ENCODE measurements at regions not wholly inside any gene's neighbourhood (a gene's known extent, or its start where the extent isn't known, plus 50 kb on each side); places are given as distances from the start of the nearest gene placed in this dataset.
"Not testable (repeated sequence)": the region's sequence is repeated elsewhere in the genome, so short reads cannot be mapped to it uniquely, and the experiment has no call there.

GRCh38 chr1:227508431-227508830, 54.9 kb upstream of the ZNF678 start:
- DNase-seq (no peak), ATAC-seq (ENCODE audit: low FRiP score) (no peak)
- 83 to 84% methylated on average over 2 of the region's 2 CpGs for WGBS, 2 donors
- H3K9me3 ChIP-seq (ENCODE audit: control insufficient read depth, low read length): no peaks in the 10 kb centered on the region
- H3K27ac ChIP-seq (ENCODE audit: low read depth in 1 of 2, low read length in 2 of 2): no peak overlapping the region
- H3K27me3 ChIP-seq (ENCODE audit: control insufficient read depth in 1 of 2, insufficient read depth in 2 of 2, low read length in 1 of 2): no peaks in the 10 kb centered on the region
- intact Hi-C loops (cut with DNase I): no loop called here
- H3K4me3 ChIP-seq (ENCODE audit: low read length in 2 of 2): no peak overlapping the region
- no peaks in the 10 kb centered on the region for H3K36me3 ChIP-seq (ENCODE audit: control insufficient read depth in 1 of 2, insufficient read depth in 2 of 2, low read length in 1 of 2)
- no peaks in the 10 kb centered on the region for H3K4me1 ChIP-seq (ENCODE audit: control insufficient read depth in 1 of 2, insufficient read depth in 2 of 2, low read length in 2 of 2)

- WGBS, 2 donors: 91 to 94% methylated on average over 6 to 13 of the region's 30 CpGs
Measured at GRCh38 chr1:227506490-227507393, 56.6 kb upstream of the ZNF678 start.

GRCh38 chr1:227496045-227496444, 67.3 kb upstream of the ZNF678 start:
- intact Hi-C loops (cut with DNase I); DNase-seq; H3K4me1 ChIP-seq (ENCODE audit: control insufficient read depth in 1 of 2, insufficient read depth in 2 of 2, low read length in 2 of 2); H3K27ac ChIP-seq (ENCODE audit: low read depth in 1 of 2, low read length in 2 of 2); ATAC-seq (ENCODE audit: low FRiP score); H3K36me3 ChIP-seq (ENCODE audit: control insufficient read depth in 1 of 2, insufficient read depth in 2 of 2, low read length in 1 of 2); H3K4me3 ChIP-seq (ENCODE audit: low read length in 2 of 2); H3K9me3 ChIP-seq (ENCODE audit: control insufficient read depth, low read length); H3K27me3 ChIP-seq (ENCODE audit: control insufficient read depth in 1 of 2, insufficient read depth in 2 of 2, low read length in 1 of 2): not testable (repeated sequence)
- WGBS, 2 donors: 84 to 93% methylated on average over 1 of the region's 5 CpGs

More at GRCh38 chr1:227506490-227507393, 56.6 kb upstream of the ZNF678 start:
- H3K27ac ChIP-seq (ENCODE audit: low read depth in 1 of 2, low read length in 2 of 2); H3K36me3 ChIP-seq (ENCODE audit: control insufficient read depth in 1 of 2, insufficient read depth in 2 of 2, low read length in 1 of 2); intact Hi-C loops (cut with DNase I); H3K4me1 ChIP-seq (ENCODE audit: control insufficient read depth in 1 of 2, insufficient read depth in 2 of 2, low read length in 2 of 2); H3K27me3 ChIP-seq (ENCODE audit: control insufficient read depth in 1 of 2, insufficient read depth in 2 of 2, low read length in 1 of 2); H3K4me3 ChIP-seq (ENCODE audit: low read length in 2 of 2); H3K9me3 ChIP-seq (ENCODE audit: control insufficient read depth, low read length); DNase-seq: not testable (repeated sequence)
- peak; percentile 52 for ATAC-seq (ENCODE audit: low FRiP score)

GRCh38 chr1:227493863-227494551, 69.3 kb upstream of the ZNF678 start:
- H3K4me3 ChIP-seq (ENCODE audit: low read length in 2 of 2); DNase-seq; H3K27me3 ChIP-seq (ENCODE audit: control insufficient read depth in 1 of 2, insufficient read depth in 2 of 2, low read length in 1 of 2); H3K36me3 ChIP-seq (ENCODE audit: control insufficient read depth in 1 of 2, insufficient read depth in 2 of 2, low read length in 1 of 2); intact Hi-C loops (cut with DNase I); H3K9me3 ChIP-seq (ENCODE audit: control insufficient read depth, low read length); ATAC-seq (ENCODE audit: low FRiP score); H3K27ac ChIP-seq (ENCODE audit: low read depth in 1 of 2, low read length in 2 of 2); H3K4me1 ChIP-seq (ENCODE audit: control insufficient read depth in 1 of 2, insufficient read depth in 2 of 2, low read length in 2 of 2): not testable (repeated sequence)
- WGBS, 2 donors: 0 to 55% methylated on average over 1 to 2 of the region's 14 CpGs

- intact Hi-C loops (cut with DNase I): no loop called here
- no peak for ATAC-seq (ENCODE audit: low FRiP score)
- Histone ChIP-seq H3K27me3 (ENCODE audit: control insufficient read depth in 1 of 2, insufficient read depth in 2 of 2, low read length in 1 of 2) (no peaks in the 10 kb centered on the region), H3K36me3 (ENCODE audit: control insufficient read depth in 1 of 2, insufficient read depth in 2 of 2, low read length in 1 of 2) (no peaks in the 10 kb centered on the region), H3K27ac (ENCODE audit: low read depth in 1 of 2, low read length in 2 of 2) (no peak overlapping the region), H3K4me3 (ENCODE audit: low read length in 2 of 2) (no peak overlapping the region), H3K4me1 (ENCODE audit: control insufficient read depth in 1 of 2, insufficient read depth in 2 of 2, low read length in 2 of 2) (no peaks in the 10 kb centered on the region), H3K9me3 (ENCODE audit: control insufficient read depth, low read length) (no peaks in the 10 kb centered on the region)
- no peak for DNase-seq
- WGBS, 2 donors: 80 to 93% methylated on average over 5 of the region's 5 CpGs
Measured at GRCh38 chr1:227490478-227490877, 72.9 kb upstream of the ZNF678 start.

- H3K36me3 ChIP-seq (ENCODE audit: control insufficient read depth in 1 of 2, insufficient read depth in 2 of 2, low read length in 1 of 2): no peaks in the 10 kb centered on the region
- intact Hi-C loops (cut with DNase I): no loop called here
- no peak overlapping the region for H3K27ac ChIP-seq (ENCODE audit: low read depth in 1 of 2, low read length in 2 of 2)
- H3K4me3 ChIP-seq (ENCODE audit: low read length in 2 of 2): no peak overlapping the region
- ATAC-seq (ENCODE audit: low FRiP score) (no peak), DNase-seq (no peak)
- no peaks in the 10 kb centered on the region for H3K9me3 ChIP-seq (ENCODE audit: control insufficient read depth, low read length)
- 93 to 100% methylated on average over 2 of the region's 2 CpGs for WGBS, 2 donors
- H3K4me1 ChIP-seq (ENCODE audit: control insufficient read depth in 1 of 2, insufficient read depth in 2 of 2, low read length in 2 of 2): no peaks in the 10 kb centered on the region
- H3K27me3 ChIP-seq (ENCODE audit: control insufficient read depth in 1 of 2, insufficient read depth in 2 of 2, low read length in 1 of 2): no peaks in the 10 kb centered on the region
Measured at GRCh38 chr1:227490001-227490400, 73.4 kb upstream of the ZNF678 start.

- Histone ChIP-seq H3K27me3 (ENCODE audit: control insufficient read depth in 1 of 2, insufficient read depth in 2 of 2, low read length in 1 of 2) (no peaks in the 10 kb centered on the region), H3K27ac (ENCODE audit: low read depth in 1 of 2, low read length in 2 of 2) (no peak overlapping the region), H3K4me1 (ENCODE audit: control insufficient read depth in 1 of 2, insufficient read depth in 2 of 2, low read length in 2 of 2) (no peaks in the 10 kb centered on the region), H3K9me3 (ENCODE audit: control insufficient read depth, low read length) (no peaks in the 10 kb centered on the region), H3K36me3 (ENCODE audit: control insufficient read depth in 1 of 2, insufficient read depth in 2 of 2, low read length in 1 of 2) (no peaks in the 10 kb centered on the region), H3K4me3 (ENCODE audit: low read length in 2 of 2) (no peak overlapping the region)
- DNase-seq: no peak
- intact Hi-C loops (cut with DNase I): no loop called here
- ATAC-seq (ENCODE audit: low FRiP score): no peak
- 69 to 75% methylated on average over 3 of the region's 3 CpGs for WGBS, 2 donors
Measured at GRCh38 chr1:227489572-227489971, 73.8 kb upstream of the ZNF678 start.

- Histone ChIP-seq H3K36me3 (ENCODE audit: control insufficient read depth in 1 of 2, insufficient read depth in 2 of 2, low read length in 1 of 2) (no peaks in the 10 kb centered on the region), H3K4me1 (ENCODE audit: control insufficient read depth in 1 of 2, insufficient read depth in 2 of 2, low read length in 2 of 2) (no peaks in the 10 kb centered on the region), H3K27ac (ENCODE audit: low read depth in 1 of 2, low read length in 2 of 2) (no peak overlapping the region), H3K9me3 (ENCODE audit: control insufficient read depth, low read length) (no peaks in the 10 kb centered on the region), H3K27me3 (ENCODE audit: control insufficient read depth in 1 of 2, insufficient read depth in 2 of 2, low read length in 1 of 2) (no peaks in the 10 kb centered on the region), H3K4me3 (ENCODE audit: low read length in 2 of 2) (no peak overlapping the region)
- ATAC-seq (ENCODE audit: low FRiP score): no peak
- intact Hi-C loops (cut with DNase I): no loop called here
- no peak for DNase-seq
Measured at GRCh38 chr1:227487606-227488005, 75.8 kb upstream of the ZNF678 start.

GRCh38 chr1:227486559-227486958, 76.8 kb upstream of the ZNF678 start:
- no peak for ATAC-seq (ENCODE audit: low FRiP score)
- no peak for DNase-seq
- Histone ChIP-seq H3K4me1 (ENCODE audit: control insufficient read depth in 1 of 2, insufficient read depth in 2 of 2, low read length in 2 of 2) (no peaks in the 10 kb centered on the region), H3K27me3 (ENCODE audit: control insufficient read depth in 1 of 2, insufficient read depth in 2 of 2, low read length in 1 of 2) (no peaks in the 10 kb centered on the region), H3K9me3 (ENCODE audit: control insufficient read depth, low read length) (no peaks in the 10 kb centered on the region), H3K4me3 (ENCODE audit: low read length in 2 of 2) (no peak overlapping the region), H3K36me3 (ENCODE audit: control insufficient read depth in 1 of 2, insufficient read depth in 2 of 2, low read length in 1 of 2) (no peaks in the 10 kb centered on the region), H3K27ac (ENCODE audit: low read depth in 1 of 2, low read length in 2 of 2) (no peak overlapping the region)
- intact Hi-C loops (cut with DNase I): no loop called here
- WGBS, 2 donors: 80% methylated on average over 3 of the region's 3 CpGs

Measured in aorta (tissue), 5 donors.